A673 (cell line): ENCODE measurements at regions not wholly inside any gene's neighbourhood (a gene's known extent, or its start where the extent isn't known, plus 50 kb on each side); places are given as distances from the start of the nearest gene placed in this dataset.

Experiments used
- CTCF ChIP-seq: fragments of 300-800, 200-600 bp; sonication (generic); conservative IDR thresholded peaks from 2 replicates; pipeline ENCODE4 v1.5.1; 2017; ENCODE audit warnings: low read depth, mild to moderate bottlenecking, antibody characterized with exemption, low read length, moderate library complexity, mixed read lengths
- EZH2 ChIP-seq: fragments of 200-600 bp; sonication (generic); IDR thresholded peaks from 2 replicates; pipeline ENCODE4 v1.6.1; 2017; ENCODE audit warnings: borderline replicate concordance, low read depth, mild to moderate bottlenecking, mixed read lengths, antibody characterized with exemption, low read length; ENCODE audit not compliant: poor library complexity, severe bottlenecking

- TF ChIP-seq CTCF (no peak), EZH2 (no peak)
Measured at GRCh38 chr10:124173298-124173900, 80.0 kb upstream of the CHST15 start.
